ENCODE measurements at regions not wholly inside any gene's neighbourhood (a gene's known extent, or its start where the extent isn't known, plus 50 kb on each side); places are given as distances from the start of the nearest gene placed in this dataset.

- TF ChIP-seq CTCF (IDR thresholded peaks at IDR 0.05; ENCODE audit: insufficient read depth, low read length) (no peak), REST (IDR thresholded peaks at IDR 0.05; ENCODE audit: insufficient replicate concordance, low read depth) (no peak), GABPA (IDR thresholded peaks at IDR 0.05; ENCODE audit: low read depth) (no peak), POLR2AphosphoS5 (IDR thresholded peaks at IDR 0.05; ENCODE audit: low read depth) (no peak), SPI1 (IDR thresholded peaks at IDR 0.05; ENCODE audit: borderline replicate concordance, low read depth) (no peak)
Observed at GRCh38 chr2:58515827-58516573, 274.9 kb upstream of the FANCL start.

Measured in HL-60 (cell line).